Stimulated activated CD4-positive, alpha-beta T cell treated with anti-CD3 and anti-CD28 coated beads, Interleukin-12 subunit alpha, Interleukin-12 subunit beta, amount 100 ng/mL, for 4 hours (primary cell): ENCODE measurements at regions not wholly inside any gene's neighbourhood (a gene's known extent, or its start where the extent isn't known, plus 50 kb on each side); places are given as distances from the start of the nearest gene placed in this dataset.

Experiments
- DNase-seq: peaks from one replicate; pipeline ENCODE4 v3.0.0-alpha.2; 2020

GRCh38 chr1:234535763-234536515, 57.0 kb upstream of the TARBP1 start:
- DNase-seq: no peak

GRCh38 chr1:234535218-234535617, 56.2 kb upstream of the TARBP1 start:
- no peak for DNase-seq

- DNase-seq: no peak
Observed at GRCh38 chr1:234533975-234534876, 55.2 kb upstream of the TARBP1 start.

DNA sequence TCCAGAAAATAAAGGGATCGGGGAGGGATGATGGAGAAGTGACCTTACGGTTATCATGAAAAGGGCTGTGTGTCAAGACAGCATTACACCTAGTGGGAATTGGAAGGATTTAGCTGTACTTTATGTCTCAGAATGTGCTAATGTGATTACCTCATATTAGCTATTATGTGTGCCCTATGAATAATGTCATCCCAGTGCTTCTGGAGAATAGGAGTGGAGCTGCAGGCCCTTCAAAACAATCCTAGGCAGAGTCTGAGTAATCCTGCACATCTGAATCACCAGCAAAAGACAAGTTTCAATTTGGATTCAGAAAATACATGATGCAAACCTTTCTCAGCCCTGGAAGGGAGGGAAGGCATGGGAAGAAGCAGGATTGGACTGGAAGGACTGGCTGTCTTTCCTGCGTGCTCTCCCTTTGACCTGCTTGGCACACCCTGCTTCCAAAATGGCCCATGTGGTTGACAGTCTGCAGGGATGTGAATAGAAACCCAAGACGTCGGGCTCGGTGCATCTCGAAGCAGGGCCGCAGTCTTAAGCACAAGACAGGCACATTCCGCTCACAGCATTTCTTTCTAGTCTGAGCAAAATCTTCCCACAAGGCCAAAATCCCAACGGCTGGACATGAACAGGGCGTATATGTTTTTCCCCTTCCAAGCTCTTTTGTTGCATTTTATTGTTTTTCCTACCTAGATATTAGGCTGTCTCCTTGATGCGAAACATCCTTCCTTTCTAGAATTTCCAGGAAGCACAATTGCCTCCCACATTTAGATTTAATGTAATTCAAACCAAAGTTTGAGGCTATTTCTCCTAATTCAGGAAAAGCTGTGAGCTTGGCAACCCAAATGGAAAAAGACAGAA, 54.3 kb upstream of the TARBP1 start:
- no peak for DNase-seq

DNA sequence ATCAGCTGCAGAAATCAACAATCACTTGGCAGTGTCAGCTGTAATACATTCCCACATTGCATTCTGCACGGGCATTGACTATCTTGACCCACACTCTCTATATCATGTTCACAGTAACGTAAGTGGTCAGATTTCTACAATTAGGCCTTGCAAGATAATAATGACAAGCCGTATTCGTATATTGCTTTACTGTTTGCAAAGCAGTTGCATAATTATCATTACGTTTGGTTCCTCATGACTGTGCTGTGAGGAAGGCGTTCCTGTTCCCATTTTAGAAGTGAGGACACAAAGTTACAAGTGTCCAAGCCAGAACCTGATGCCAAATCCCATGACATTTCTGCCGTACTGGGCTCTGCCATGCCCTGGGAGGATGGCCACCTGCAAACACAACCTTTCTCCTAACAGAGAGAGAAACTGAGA, 53.5 kb upstream of the TARBP1 start:
- no peak for DNase-seq

- DNase-seq: no peak
Observed at GRCh38 chr1:234531151-234531635, 52.2 kb upstream of the TARBP1 start.

DNA sequence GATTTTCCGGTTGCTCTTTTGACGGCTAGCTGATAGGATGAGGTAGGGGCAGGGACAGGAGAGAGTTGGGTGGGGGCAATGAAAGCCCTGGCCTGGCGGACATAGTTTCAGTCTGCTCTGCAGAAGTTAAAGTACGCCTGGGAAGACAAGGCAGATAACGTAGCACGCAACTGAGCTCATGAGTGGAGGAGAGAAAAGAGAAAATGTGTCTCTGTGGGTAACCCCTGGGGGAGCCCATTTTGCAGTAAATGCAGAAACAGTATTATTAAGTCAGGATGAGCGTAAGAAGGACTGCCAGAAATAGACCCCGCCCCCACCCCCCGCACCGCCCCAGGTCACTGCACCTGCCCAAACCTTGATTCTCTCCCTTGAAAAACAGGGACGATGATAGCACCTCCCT, 51.7 kb upstream of the TARBP1 start:
- no peak for DNase-seq

DNA sequence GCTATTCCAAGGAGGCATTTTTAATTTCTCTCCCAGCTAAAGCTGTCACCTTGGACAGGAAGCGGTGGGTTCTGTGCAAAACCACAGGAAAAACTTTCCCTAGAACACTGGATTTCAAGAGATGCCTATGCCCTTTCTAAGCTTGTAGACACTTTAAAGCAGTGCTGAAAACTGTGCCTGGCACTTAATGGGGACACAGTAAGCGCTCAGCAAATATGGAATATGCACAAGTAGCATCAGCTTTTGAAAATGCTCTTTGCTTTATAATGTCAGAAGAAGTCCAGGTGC, 50.9 kb upstream of the TARBP1 start:
- DNase-seq: no peak

DNA sequence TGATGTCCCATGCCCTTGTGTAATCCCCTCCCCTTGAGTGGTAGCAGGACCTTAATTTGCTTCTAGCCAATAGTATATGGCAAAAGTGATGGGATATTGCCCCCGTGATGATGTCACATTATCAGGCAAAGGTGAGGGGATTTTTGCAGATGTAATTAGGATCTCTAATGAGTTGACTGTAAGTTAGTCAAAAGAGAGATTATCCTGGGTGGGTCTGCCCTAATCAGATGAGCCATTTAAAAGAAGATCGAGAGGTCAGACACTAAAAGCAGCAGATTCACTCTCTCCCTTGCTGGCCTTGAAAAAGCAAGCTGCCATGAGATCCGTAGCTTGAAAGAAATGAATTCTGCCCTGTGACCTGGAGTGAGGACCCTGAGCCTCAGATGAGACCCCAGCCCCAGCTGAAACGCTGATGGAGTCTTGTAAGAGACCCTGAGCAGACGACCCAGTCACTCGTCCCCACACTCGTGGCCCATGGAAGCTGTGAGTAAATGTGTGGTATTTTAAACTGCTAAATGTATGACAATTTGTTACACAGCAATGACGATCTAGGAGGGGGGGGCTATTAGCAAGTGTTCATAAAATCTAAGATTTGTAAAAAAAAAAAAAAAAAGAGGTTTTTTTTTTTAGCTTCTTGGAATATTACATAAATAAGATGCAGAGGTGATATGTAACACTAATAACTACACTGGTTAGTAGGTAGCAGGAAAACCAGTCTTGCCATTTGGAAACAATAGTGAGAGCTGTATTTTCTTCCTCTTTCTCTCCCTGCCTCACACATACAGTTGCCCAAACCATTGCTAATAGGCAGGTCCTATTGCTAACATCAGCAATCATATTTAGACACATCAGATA, 50.3 kb upstream of the TARBP1 start:
- no peak for DNase-seq
